Astrocyte of the hippocampus (primary cell): ENCODE measurements at regions not wholly inside any gene's neighbourhood (a gene's known extent, or its start where the extent isn't known, plus 50 kb on each side); places are given as distances from the start of the nearest gene placed in this dataset.
"Not testable (repeated sequence)": the region's sequence is repeated elsewhere in the genome, so short reads cannot be mapped to it uniquely, and the experiment has no call there.

Experiments used
- DNase-seq: peaks from one replicate; pipeline ENCODE4 v3.0.0; 2011; ENCODE audit warnings: low read depth, low spot score

DNA sequence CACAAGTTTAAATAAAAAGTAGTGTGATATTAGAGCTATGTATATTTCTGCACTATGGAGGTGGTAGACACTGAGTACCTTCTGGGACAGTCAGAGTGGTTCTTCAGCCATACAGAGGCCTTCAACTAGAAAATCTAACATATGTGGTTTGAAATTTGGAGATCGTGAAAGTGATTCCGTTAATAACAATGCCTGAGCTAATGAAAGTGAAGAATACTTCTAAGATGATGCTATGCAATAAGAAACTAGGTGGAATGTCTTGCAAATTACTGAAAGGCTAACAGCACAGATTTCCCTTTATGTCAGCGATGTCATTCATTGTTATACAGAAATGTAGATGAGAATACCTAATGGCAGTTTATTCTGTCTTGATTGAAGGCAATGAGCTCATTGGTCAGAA lies 1984.7 kb upstream of the RAG2 start:
- DNase-seq = no peak

GRCh38 chr11:38582151-38582550 lies 1984.1 kb upstream of the RAG2 start:
- DNase-seq = peak; percentile 1

DNA sequence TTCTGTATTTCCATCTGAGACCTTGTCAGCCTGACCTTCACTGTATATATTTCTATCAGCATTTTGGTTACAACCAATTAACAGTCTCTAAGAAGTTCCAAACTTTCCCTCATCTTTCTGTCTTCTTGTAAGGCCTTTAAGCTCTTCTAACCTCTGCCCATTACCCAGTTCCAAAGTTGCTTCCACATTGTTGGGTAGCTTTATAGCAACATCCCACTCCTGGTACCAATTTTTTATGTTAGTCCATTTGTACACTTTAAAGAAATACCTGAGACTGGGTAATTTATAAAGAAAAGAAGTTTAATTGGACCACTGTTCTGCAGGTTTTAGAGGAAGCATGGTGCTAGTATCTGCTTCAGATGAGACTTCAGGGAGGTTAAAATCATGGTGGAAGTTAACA lies 1979.7 kb upstream of the RAG2 start:
- no peak for DNase-seq

- DNase-seq = no peak
Measured at GRCh38 chr11:38562562-38562961, 1964.5 kb upstream of the RAG2 start.

GRCh38 chr11:38553148-38553547 lies 1955.1 kb upstream of the RAG2 start:
- DNase-seq = no peak

GRCh38 chr11:38547462-38547861 lies 1949.4 kb upstream of the RAG2 start:
- DNase-seq = no peak

DNA sequence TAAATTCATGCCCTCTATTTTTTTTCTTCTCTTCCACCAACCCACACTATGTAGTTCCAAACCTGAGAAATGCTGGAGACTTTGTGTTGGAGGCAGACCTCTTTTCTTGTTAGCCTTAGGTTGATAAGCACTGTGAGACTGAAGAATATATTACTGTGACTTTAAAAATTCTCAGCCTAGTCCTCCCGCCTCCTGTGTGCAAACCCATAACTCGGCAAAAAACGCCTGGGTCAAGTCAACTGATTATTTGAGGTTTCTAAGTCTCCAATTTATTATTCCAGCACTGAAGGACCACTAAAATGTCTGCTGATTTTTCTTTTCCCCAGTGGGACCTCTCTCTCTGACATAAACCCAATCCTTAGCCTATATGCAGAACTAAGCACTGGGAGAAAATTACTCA lies 1946.0 kb upstream of the RAG2 start:
- DNase-seq = no peak

- peak; percentile 41 for DNase-seq
Measured at GRCh38 chr11:38543311-38543710, 1945.3 kb upstream of the RAG2 start.

DNA sequence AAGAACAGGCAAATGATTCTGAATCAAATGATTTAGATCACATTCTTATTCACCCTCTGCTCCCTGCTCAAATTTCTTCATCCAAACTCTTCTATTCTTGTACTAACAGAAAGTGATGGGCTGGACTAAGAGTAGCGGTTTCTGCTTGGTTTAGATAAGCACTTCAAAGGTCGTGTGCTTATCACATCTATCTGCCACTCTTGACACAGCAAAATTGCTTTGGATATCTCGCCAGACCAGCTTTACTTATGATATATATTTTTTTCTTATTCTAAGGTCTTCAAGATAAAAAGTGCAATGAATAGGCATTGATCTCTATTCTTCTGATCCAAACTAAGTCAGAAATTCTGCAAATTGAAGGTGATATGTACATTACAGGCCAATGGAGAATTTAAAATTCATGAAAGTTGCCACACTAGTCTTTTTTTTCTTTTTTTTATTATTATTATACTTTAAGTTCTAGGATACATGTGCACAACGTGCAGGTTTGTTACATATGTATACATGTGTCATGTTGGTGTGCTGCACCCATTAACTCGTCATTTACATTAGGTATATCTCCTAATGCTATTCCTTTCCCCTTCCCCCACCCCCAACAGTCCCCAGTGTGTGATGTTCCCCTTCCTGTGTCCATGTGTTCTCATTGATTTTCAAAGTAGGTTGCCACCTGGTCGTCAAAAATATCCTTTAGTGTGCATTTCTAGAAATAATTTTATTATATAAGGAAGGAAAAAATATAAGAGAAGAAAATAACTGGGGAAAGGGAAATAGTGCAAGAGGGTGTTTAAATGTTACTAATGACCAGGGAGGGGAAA lies 1941.0 kb upstream of the RAG2 start:
- no peak for DNase-seq

DNA sequence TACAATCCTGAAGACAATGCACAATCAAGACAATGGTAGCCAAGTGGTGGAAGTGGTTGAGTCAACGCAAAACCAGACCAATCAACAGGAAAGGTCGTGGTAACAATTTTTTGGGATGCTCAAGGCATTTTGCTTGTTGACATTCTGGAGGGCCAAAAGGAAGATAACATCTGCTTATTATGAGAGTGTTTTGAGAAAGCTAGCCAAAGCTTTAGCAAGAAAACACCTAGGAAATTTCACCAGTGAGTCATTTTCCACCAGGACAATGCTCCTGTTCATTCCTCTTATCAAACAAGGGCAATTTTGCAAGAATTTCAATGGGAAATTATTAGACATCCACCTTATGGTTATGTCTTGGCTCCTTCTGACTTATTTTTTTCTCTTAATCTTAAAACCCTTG lies 1932.2 kb upstream of the RAG2 start:
- DNase-seq = no peak

DNA sequence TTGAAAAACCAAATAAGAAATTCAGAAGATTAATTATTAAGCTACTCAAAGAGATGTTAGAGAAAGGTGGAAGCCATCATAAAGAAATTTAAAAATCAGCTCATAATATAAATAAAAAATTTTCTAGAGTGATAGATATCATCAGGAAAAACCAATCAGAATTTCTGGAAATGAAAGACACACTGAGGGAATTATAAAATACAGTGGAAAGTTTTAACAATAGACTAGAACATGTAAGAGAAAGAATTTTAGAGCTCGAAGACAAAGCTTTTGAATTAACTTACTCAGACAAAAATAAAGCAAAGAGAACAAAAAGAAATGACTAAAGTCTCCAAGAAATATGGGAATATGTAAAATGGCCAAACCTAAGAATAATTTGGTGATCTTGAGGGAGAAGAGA lies 1926.9 kb upstream of the RAG2 start:
- no peak for DNase-seq

DNA sequence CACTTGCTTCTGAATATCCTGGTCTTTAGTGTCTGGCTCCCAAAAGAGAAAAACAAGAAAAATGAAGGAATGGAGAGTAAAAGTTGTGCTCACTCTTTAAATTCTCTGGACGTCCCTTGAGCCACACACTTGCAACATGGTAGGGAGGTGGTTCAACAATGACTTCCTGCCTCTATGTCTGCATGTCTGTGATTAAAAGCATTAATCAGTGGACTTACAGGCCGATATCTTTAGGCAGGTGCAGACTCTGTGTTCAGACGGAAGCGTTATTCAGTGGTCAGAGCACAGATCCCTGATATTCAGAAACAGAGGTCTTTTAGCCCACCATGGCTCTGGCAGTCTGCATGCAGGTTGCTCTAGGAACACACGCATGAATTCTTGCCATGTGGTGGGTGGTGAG lies 1920.0 kb upstream of the RAG2 start:
- no peak for DNase-seq

DNA sequence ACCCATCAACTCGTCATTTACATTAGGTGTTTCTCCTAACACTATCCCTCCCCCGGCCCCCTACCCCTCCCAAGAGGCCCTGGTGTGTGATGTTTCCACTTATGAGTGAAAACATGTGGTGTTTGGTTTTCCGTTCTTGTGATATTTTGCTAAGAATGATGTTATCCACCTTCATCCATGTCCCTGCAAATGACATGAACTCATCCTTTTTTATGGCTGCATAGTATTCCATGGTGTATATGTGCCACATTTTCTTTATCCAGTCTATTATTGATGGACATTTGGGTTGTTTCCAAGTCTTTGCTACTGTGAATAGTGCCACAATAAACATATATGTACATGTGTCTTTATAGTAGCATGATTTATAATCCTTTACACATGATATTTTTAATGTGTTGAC lies 1914.8 kb upstream of the RAG2 start:
- DNase-seq = not testable (repeated sequence)

DNA sequence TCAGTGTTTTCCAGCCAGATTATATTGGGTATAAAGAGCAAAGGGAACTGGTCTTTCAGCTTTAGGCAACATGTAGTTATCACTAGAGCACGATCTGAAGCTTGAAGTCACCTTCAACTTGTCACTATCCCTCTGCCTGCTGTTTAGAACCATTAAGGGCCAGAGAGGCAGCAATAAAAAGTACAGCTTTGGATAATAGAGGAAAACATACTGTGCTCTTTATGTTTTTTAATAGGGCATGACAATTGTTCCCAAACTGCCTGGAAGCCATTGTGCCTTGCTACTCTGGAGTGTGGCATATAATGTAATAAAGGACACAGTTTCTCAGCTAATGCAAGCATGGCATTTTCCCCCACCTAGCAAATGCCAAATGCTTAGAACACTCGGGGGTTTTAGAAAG lies 1912.0 kb upstream of the RAG2 start:
- no peak for DNase-seq

GRCh38 chr11:38503876-38504275 lies 1905.8 kb upstream of the RAG2 start:
- DNase-seq = no peak

- DNase-seq = no peak
Measured at GRCh38 chr11:38498721-38499120, 1900.7 kb upstream of the RAG2 start.

DNA sequence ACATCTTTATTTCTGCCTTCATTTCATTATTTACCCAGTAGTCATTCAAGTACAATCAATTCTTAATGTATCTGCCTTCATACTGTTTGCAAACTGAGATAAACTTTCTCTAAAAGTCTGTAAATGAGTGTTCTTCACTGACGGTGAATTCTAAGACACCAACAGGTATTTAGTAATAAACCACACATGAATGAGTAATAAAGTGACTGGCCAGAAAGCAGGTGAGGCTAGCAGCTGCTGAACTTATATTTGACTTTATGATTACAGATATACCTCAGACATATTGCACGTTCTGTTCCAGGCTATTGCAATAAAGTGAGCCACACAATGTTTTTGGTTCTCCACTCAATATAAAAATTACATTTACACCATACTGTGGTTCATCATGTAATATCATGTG lies 1894.0 kb upstream of the RAG2 start:
- DNase-seq = no peak

- DNase-seq = no peak
Measured at GRCh38 chr11:38481391-38481790, 1883.4 kb upstream of the RAG2 start.

DNA sequence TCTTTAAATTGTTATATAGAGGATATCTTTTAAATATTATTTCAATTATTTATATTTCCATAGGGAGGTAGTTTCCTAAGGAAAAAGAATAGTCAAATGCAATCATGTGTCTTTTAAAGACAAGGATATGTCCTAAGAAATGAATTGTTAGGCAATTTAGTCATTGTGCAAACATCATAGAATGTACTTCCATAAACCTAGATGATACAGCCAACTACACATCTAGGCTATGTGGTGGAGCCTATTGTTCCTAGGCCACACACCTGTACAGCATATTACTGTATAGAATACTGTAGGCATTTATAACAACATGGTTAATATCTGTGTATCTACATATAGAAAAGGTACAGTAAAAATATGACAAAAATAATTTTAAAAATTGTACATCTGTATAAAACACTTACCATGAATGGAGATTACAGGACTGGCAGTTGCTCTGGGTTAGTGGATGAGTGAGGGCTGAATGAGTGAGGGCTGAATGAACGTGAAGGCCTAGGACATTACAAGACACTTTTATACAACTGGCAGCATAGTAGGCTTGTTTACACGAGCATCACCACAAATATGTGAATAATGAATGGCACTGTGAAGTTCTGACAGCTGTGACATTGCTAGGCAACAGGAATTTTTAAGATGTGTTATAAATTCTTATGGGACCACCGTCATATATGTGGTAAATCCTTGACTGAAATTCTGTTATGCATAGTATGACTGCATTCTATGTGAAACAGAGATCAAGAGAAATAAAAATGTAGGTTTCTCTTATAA lies 1879.0 kb upstream of the RAG2 start:
- DNase-seq = peak; percentile 2

- no peak for DNase-seq
Measured at GRCh38 chr11:38461751-38462150, 1863.7 kb upstream of the RAG2 start.

DNA sequence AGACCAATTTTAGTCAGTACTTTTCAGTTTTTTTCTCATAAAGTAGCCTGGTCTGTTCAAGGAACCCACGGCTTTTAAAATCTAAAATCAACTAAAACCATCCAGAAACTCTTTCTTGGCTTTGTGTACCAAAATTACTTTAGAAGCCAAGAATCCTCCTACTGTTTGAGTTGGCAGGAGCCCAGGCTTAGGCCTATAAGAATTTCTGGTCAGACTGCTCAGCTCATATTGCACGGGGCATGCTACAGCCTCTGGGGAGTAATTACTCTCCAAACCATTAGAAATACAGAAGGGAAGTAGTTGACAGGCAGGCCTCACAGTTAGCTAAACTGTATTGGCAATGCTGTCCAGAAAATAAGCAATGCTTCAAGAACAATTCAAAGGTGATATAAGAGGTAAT lies 1862.9 kb upstream of the RAG2 start:
- peak; percentile 74 for DNase-seq

DNA sequence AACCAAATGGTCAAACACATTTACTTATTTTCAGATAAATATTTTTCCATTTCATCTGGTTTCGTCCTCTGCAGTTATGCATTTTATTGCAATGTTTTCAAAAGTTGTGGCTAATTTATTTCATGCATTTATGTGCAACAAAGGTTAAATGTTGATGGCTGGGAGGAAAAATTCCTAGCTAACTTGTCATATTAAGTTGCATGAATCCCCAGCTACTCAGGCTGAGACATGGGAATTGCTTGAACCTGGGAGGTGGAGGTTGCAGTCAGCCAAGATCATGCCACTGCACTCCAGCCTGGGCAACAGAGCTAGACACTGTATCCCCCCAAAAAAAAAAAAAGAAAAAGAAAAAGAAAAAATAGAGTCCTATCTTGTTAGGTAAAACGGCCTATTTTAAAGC lies 1862.4 kb upstream of the RAG2 start:
- DNase-seq = peak; percentile 7

- DNase-seq = peak; percentile 0
Measured at GRCh38 chr11:38456371-38456770, 1858.3 kb upstream of the RAG2 start.
